HG03175 (cell line): ENCODE measurements at regions not wholly inside any gene's neighbourhood (a gene's known extent, or its start where the extent isn't known, plus 50 kb on each side); places are given as distances from the start of the nearest gene placed in this dataset.
"Not testable (repeated sequence)": the region's sequence is repeated elsewhere in the genome, so short reads cannot be mapped to it uniquely, and the experiment has no call there.

Experiments
- ATAC-seq: cut with Tn5 transposase; IDR thresholded peaks from one replicate; pipeline ENCODE4 v1.9.1; 2021; ENCODE audit warnings: mild to moderate bottlenecking, moderate library complexity; ENCODE audit not compliant: unreplicated experiment

- ATAC-seq: peak; percentile 96
Measured at GRCh38 chr12:23350808-23351207, 598.7 kb downstream of the SOX5 start.

GRCh38 chr12:23352670-23353069 is 596.8 kb downstream of the SOX5 start:
- ATAC-seq: no peak

- no peak for ATAC-seq
Measured at GRCh38 chr12:23354800-23355199, 594.7 kb downstream of the SOX5 start.

- ATAC-seq: no peak
Measured at GRCh38 chr12:23356440-23356839, 593.0 kb downstream of the SOX5 start.

GRCh38 chr12:23356927-23357708 is 592.4 kb downstream of the SOX5 start:
- no peak for ATAC-seq

GRCh38 chr12:23359975-23360701 is 589.3 kb downstream of the SOX5 start:
- ATAC-seq: no peak

- no peak for ATAC-seq
Measured at GRCh38 chr12:23361971-23362370, 587.5 kb downstream of the SOX5 start.

- ATAC-seq: no peak
Measured at GRCh38 chr12:23368590-23368989, 580.9 kb downstream of the SOX5 start.

GRCh38 chr12:23375621-23376020 is 573.8 kb downstream of the SOX5 start:
- no peak for ATAC-seq

GRCh38 chr12:23376238-23376637 is 573.2 kb downstream of the SOX5 start:
- ATAC-seq: no peak

- ATAC-seq: no peak
Measured at GRCh38 chr12:23380419-23381100, 568.9 kb downstream of the SOX5 start.

GRCh38 chr12:23388898-23389297 is 560.6 kb downstream of the SOX5 start:
- ATAC-seq: not testable (repeated sequence)

- not testable (repeated sequence) for ATAC-seq
Measured at GRCh38 chr12:23389315-23389714, 560.2 kb downstream of the SOX5 start.

GRCh38 chr12:23399402-23399933 is 550.0 kb downstream of the SOX5 start:
- no peak for ATAC-seq

- ATAC-seq: no peak
Measured at GRCh38 chr12:23415180-23415579, 534.3 kb downstream of the SOX5 start.

GRCh38 chr12:23421556-23421955 is 527.9 kb downstream of the SOX5 start:
- ATAC-seq: no peak

- ATAC-seq: no peak
Measured at GRCh38 chr12:23423097-23423687, 526.3 kb downstream of the SOX5 start.

- no peak for ATAC-seq
Measured at GRCh38 chr12:23423796-23424195, 525.7 kb downstream of the SOX5 start.

GRCh38 chr12:23424685-23425084 is 524.8 kb downstream of the SOX5 start:
- no peak for ATAC-seq

- no peak for ATAC-seq
Measured at GRCh38 chr12:23426328-23426727, 523.1 kb downstream of the SOX5 start.

GRCh38 chr12:23428758-23429157 is 520.7 kb downstream of the SOX5 start:
- ATAC-seq: no peak
